ENCODE measurements at regions not wholly inside any gene's neighbourhood (a gene's known extent, or its start where the extent isn't known, plus 50 kb on each side); places are given as distances from the start of the nearest gene placed in this dataset.

- Histone ChIP-seq H3K36me3 (no peaks in the 10 kb centered on the region), H3K27me3 (no peaks in the 10 kb centered on the region), H3K4me3 (no peak overlapping the region), H3K9me3 (peaks cover 0 to 6% (median 5%) of the 10 kb centered on the region in 4 donors), H3K27ac (no peak overlapping the region), H3K4me1 (no peaks in the 10 kb centered on the region)
- no peak for TF ChIP-seq POLR2A (IDR thresholded peaks at IDR 0.05)
- no peak for TF ChIP-seq POLR2AphosphoS5 (IDR thresholded peaks at IDR 0.05)
- no peak for TF ChIP-seq EP300 (IDR thresholded peaks at IDR 0.05)
- no peak for TF ChIP-seq CTCF (IDR thresholded peaks at IDR 0.05)
- 34 to 56% (median 49%) methylated on average over 2 of the region's 2 CpGs for WGBS, 5 donors
- intact Hi-C loops (cut with DNase I; ENCODE audit: low total_unique reads): no loop called here
- no peak for DNase-seq
These were observed 104.8 kb upstream of the SMARCA2 start for GRCh38 chr9:1910269-1910811.

DNA sequence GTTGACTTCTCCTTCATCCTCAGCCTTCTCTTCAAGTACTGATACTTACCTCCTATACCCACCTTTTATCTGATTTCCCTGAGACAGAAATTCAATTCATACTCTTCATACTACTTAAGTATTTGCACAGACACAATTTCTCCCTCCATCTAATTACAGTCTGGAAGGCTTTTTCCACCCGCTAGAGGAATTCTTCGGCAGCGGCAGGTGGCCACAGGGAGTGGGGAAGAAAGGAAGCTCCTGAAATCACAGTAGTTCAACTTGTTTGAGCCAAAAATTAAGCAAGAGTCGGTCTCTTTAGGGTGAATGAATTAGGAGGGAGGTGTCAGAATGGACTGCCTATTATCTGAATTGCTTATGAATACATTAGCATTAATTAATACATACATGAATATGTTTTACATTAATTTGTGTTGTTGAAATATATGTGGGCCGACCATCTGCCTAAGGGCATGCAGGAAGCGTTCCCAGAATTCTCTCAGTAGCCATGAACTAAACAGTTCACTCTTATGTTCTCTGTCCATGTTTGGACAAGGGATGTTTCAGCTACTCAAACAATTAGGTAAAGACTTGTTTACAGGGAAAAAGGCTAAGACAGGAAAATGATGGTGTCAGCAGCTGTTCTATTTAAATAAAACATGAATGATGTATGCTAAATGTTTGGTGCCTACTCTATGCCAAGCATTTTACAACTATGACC, 101.4 kb upstream of the SMARCA2 start:
- Histone ChIP-seq H3K4me3 (no peak overlapping the region), H3K9me3 (peaks cover 0 to 6% (median 5%) of the 10 kb centered on the region in 4 donors), H3K27ac (no peak overlapping the region), H3K4me1 (no peaks in the 10 kb centered on the region), H3K27me3 (peaks cover 0 to 13% (median 0%) of the 10 kb centered on the region in 3 donors), H3K36me3 (no peaks in the 10 kb centered on the region)
- WGBS, 5 donors: 77 to 86% (median 83%) methylated on average over 6 of the region's 6 CpGs
- DNase-seq: no peak
- intact Hi-C loops (cut with DNase I; ENCODE audit: low total_unique reads): no loop called here
- no peak for TF ChIP-seq CTCF (IDR thresholded peaks at IDR 0.05)

DNA sequence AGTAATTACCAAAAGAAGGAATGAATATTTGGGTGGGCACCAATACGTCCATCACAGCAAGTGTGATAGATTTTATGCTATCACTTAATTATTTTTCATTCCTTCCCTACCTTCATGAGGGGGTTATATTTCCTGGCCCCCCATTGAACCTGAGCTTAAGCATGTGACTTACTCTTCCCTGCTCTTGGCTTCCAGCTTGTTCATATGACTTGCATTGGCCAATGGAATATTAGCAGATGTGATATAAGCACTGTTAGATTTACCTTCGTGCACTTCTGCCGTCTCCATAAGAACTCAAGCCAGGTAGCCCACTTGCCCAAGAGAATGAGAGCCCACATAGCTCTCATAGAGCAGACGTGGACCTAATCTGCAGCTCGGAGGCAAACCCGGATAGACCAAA, 99.1 kb upstream of the SMARCA2 start:
- Histone ChIP-seq H3K4me1 (no peaks in the 10 kb centered on the region), H3K9me3 (peaks cover 0 to 6% (median 5%) of the 10 kb centered on the region in 4 donors), H3K27ac (no peak overlapping the region), H3K36me3 (no peaks in the 10 kb centered on the region), H3K27me3 (peaks cover 0 to 18% (median 0%) of the 10 kb centered on the region in 3 donors), H3K4me3 (no peak overlapping the region)
- 78 to 91% (median 89%) methylated on average over 4 to 6 of the region's 6 CpGs for WGBS, 5 donors
- no peak for DNase-seq
- intact Hi-C loops (cut with DNase I; ENCODE audit: low total_unique reads): no loop called here
- TF ChIP-seq POLR2A (IDR thresholded peaks at IDR 0.05): no peak
- no peak for TF ChIP-seq POLR2AphosphoS5 (IDR thresholded peaks at IDR 0.05)
- TF ChIP-seq EP300 (IDR thresholded peaks at IDR 0.05): no peak
- no peak for TF ChIP-seq CTCF (IDR thresholded peaks at IDR 0.05)

DNA sequence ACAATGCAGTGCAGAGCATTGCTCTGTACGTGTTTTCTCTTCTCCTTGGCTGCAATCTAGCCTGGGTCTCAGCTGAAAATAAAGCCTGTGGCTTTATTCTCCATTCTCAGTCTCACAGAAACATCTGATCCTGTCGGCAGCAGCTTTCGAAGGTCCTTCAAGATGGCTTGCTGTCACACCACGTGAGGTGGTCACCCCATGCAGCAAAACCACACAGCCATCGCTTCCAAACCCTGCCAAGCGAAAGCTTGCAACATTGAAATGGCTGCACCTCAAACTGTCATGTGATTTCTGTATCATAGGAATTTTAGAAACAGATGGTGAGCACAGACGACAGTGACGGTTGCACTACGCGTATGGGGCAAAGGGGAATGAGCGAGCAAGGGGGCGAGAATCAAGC, 98.5 kb upstream of the SMARCA2 start:
- intact Hi-C loops (cut with DNase I; ENCODE audit: low total_unique reads): no loop called here
- peaks cover 0 to 23% (median 0%) of the 10 kb centered on the region in 3 donors for H3K27me3 ChIP-seq
- no peak for TF ChIP-seq POLR2AphosphoS5 (IDR thresholded peaks at IDR 0.05)
- no peak for TF ChIP-seq EP300 (IDR thresholded peaks at IDR 0.05)
- TF ChIP-seq POLR2A (IDR thresholded peaks at IDR 0.05): no peak
- no peak for TF ChIP-seq CTCF (IDR thresholded peaks at IDR 0.05)
- H3K4me3 ChIP-seq: no peak overlapping the region
- H3K9me3 ChIP-seq: peaks cover 0 to 6% (median 5%) of the 10 kb centered on the region in 4 donors
- H3K27ac ChIP-seq: no peak overlapping the region
- WGBS, 5 donors: 76 to 86% (median 81%) methylated on average over 12 of the region's 12 CpGs
- no peaks in the 10 kb centered on the region for H3K36me3 ChIP-seq
- DNase-seq: no peak
- H3K4me1 ChIP-seq: no peaks in the 10 kb centered on the region

All from stomach (tissue), 8 donors.